ENCODE measurements at regions not wholly inside any gene's neighbourhood (a gene's known extent, or its start where the extent isn't known, plus 50 kb on each side); places are given as distances from the start of the nearest gene placed in this dataset.

DNA sequence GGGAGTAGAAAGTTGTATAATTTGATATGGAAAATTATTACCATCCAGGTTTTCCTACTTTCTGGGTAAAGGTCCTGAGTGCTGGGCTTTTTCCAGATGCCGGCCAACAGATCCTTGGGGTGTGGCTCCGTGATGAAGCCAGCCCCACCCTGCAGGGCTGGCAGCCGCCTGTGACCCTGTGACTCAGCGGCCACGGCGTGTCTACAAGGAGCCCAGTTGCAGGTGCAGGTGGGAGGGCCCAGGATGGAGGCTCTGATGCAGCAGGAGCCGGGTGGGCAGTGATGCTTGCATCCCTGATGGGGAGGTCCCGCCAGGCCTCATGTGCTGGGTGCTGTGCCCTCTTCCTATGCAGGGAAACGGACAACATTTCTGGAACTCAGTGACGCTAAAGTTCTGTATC, 96.0 kb upstream of the ALKAL2 start:
- no peak for TF ChIP-seq POLR2AphosphoS5 (IDR thresholded peaks at IDR 0.05; ENCODE audit: low read depth, low read length)
- TF ChIP-seq, protein P1, sequence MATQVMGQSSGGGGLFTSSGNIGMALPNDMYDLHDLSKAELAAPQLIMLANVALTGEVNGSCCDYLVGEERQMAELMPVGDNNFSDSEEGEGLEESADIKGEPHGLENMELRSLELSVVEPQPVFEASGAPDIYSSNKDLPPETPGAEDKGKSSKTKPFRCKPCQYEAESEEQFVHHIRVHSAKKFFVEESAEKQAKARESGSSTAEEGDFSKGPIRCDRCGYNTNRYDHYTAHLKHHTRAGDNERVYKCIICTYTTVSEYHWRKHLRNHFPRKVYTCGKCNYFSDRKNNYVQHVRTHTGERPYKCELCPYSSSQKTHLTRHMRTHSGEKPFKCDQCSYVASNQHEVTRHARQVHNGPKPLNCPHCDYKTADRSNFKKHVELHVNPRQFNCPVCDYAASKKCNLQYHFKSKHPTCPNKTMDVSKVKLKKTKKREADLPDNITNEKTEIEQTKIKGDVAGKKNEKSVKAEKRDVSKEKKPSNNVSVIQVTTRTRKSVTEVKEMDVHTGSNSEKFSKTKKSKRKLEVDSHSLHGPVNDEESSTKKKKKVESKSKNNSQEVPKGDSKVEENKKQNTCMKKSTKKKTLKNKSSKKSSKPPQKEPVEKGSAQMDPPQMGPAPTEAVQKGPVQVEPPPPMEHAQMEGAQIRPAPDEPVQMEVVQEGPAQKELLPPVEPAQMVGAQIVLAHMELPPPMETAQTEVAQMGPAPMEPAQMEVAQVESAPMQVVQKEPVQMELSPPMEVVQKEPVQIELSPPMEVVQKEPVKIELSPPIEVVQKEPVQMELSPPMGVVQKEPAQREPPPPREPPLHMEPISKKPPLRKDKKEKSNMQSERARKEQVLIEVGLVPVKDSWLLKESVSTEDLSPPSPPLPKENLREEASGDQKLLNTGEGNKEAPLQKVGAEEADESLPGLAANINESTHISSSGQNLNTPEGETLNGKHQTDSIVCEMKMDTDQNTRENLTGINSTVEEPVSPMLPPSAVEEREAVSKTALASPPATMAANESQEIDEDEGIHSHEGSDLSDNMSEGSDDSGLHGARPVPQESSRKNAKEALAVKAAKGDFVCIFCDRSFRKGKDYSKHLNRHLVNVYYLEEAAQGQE (IDR thresholded peaks at IDR 0.05; ENCODE audit: insufficient read depth in 1 of 2, low read depth in 2 of 2, low read length in 2 of 2) = no peak
- TF ChIP-seq FOXP2 (optimal IDR thresholded peaks at IDR 0.05; ENCODE audit: borderline replicate concordance, extremely low read depth, extremely low read length, insufficient read depth) = no peak

Measured in PFSK-1 (cell line).